ENCODE measurements at regions not wholly inside any gene's neighbourhood (a gene's known extent, or its start where the extent isn't known, plus 50 kb on each side); places are given as distances from the start of the nearest gene placed in this dataset.
"Not testable (repeated sequence)": the region's sequence is repeated elsewhere in the genome, so short reads cannot be mapped to it uniquely, and the experiment has no call there.

DNA sequence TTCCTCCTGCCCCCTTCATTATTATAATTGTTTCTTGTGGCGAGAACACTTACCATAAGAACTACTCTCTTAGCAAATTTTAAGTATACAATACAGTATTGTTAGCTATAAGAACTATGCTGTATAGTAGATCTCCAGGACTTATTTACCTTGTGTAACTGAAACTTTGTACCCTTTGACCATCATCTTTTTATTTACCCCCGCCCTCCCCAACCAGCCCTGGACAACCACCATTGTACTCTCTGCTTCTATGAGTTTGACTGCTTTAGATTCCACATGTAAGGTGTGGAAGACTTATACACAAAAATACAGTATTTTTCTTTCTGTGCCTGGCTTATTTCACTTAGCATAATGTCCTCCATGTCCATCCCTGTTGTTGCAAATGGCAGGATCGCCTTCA lies 161.1 kb downstream of the PHF8 start:
- no peak for DNase-seq

- no peak for DNase-seq
Observed at GRCh38 chrX:53882331-53882730, 161.9 kb downstream of the PHF8 start.

DNA sequence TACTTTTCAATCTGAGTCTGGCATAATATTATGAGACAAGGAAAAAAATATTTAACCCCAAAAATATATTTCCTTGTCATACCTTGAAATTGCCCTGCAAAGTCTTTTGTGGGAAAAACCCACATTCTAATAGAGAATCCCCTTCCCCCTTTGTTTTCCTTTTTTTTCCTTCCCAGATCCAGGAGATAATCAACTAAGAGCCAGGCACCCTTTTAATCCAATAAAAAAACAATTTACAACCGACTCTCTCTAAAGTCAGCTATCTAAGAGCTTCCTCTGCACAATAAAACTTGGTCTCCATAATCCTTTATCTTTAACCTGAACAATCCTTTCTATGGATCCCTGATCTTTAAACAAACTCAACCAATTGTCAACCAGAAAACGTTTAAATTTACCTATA lies 163.5 kb downstream of the PHF8 start:
- not testable (repeated sequence) for DNase-seq

- DNase-seq = no peak
Observed at GRCh38 chrX:53859890-53860289, 173.4 kb upstream of the HUWE1 start.

DNA sequence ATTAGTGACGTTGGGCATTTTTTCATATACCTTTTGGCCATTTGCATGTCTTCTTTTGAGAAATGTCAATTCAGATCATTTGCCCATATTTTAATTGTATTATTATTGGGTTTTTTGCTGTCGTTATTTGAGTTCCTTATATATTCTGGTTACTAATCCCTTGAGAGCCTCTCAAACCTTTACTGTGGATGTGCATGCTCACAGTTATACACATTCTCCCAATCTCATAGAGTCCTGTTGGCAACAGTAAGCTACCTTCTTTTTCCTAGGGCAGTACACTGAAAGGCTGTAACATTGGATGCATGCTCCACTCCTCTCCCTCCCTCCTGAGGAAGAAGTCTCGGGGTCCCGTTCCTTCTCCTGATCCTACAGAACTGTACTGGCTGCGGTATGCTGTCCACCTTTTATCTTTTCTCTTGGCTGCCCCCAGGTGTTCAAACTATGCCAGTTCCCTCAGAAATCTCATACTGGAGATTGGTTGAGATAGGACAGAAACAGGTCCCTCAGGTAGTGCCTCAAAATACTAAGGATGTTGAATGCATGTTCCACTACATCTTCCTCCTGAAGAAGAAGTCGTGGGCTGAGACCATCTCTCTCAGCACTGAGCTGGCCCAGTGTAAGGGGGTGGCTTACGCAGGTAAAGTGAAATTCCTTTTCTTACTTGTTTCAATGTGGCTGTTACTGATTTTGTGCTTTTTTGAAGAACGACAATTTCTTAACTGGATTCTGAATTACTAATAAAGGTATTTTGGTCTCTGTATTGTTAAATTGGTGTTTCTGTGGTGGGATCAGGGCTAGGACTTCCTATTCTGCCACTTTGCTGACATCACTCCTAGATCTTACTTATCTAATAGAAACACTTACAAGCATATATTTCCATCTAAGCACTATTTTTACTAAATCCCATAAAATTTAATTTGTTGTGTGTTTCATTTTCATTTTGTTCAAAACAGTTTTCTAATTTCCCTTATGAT lies 145.4 kb upstream of the HUWE1 start:
- DNase-seq = peak; percentile 66

- no peak for DNase-seq
Observed at GRCh38 chrX:53824686-53825085, 138.2 kb upstream of the HUWE1 start.

GRCh38 chrX:53818115-53818514 lies 131.6 kb upstream of the HUWE1 start:
- DNase-seq = not testable (repeated sequence)

- DNase-seq = no peak
Observed at GRCh38 chrX:53817548-53817947, 131.0 kb upstream of the HUWE1 start.

GRCh38 chrX:53813670-53814440 lies 127.3 kb upstream of the HUWE1 start:
- DNase-seq = no peak

DNA sequence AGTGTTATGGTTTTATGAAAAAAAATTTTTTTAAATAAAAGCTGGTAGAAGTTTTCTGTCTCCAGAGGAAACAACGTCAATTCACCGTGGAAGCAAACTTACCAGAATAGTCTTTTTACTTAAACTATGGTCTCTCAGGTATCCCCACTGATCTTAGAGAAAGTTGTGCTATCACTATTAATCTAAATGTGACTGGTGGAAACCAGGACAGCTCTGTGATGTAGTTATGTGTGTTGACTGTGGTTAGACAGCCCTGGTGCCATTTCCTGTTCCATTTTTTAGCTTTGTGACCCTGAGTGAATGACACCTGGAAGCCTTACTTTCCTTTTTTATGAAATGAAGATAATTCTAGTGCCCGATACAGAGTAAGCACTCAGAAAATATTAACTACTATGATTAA lies 111.8 kb upstream of the HUWE1 start:
- DNase-seq = peak; percentile 3

- DNase-seq = no peak
Observed at GRCh38 chrX:53795576-53795975, 109.1 kb upstream of the HUWE1 start.

GRCh38 chrX:53794181-53794580 lies 107.7 kb upstream of the HUWE1 start:
- no peak for DNase-seq

DNA sequence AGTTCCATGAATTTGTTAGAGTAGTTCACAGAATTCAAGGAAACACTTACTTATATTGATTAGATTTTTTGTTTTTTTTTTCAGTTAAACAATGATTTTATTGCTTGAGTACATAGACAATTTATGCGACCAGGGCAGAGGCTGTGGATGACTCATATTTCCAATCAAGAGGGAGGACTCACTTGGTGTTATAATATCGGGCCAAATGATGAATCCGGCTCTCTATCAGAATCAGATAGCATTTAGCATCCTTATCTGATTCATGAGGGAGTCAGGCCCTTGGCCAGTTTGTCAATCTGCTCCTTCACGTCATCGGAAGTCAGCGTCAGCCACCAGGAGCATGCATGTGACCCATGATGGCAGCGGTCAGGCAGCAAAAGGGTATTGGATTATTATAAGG lies 82.3 kb upstream of the HUWE1 start:
- DNase-seq = no peak

- DNase-seq = no peak
Observed at GRCh38 chrX:53768451-53768850, 81.9 kb upstream of the HUWE1 start.

DNA sequence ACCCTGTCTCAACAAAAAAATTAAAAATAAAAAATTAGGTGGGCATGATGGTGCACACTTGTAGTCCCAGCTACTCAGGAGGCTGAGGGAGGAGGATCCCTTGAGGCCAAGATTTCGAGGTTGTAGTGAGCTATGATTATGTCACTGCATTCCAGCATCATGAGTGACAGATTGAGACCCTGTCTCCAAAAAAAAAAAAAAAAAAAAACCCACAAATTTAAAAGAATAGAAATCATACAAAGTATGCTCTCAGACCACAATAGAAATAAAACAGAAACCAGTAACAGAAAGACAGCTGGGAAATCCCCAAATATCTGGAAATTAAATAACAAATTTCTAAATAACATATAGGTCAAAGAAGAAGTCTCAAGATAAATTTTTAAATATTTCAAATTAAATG lies 81.0 kb upstream of the HUWE1 start:
- DNase-seq = no peak

- DNase-seq = not testable (repeated sequence)
Observed at GRCh38 chrX:53757181-53757580, 70.7 kb upstream of the HUWE1 start.

- no peak for DNase-seq
Observed at GRCh38 chrX:53746718-53747117, 60.2 kb upstream of the HUWE1 start.

DNA sequence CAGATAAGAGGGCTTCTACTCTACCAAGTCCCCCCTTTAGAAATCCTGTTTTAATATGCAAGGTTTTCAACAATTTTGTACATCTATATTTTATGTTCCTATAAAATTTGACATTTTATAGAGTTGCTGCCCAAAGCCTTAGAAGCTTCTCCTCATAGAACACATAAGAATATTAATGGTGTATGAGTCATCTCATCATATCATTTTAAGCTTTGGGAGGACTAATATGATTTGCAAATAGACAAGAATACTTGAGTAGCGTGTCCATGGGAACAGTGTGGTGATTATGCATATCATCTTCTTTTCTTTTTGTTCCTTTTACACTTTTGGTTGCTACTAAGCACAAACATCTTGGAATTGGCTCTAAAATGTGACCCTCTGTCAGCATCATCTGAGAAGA lies 56.7 kb upstream of the HUWE1 start:
- no peak for DNase-seq

DNA sequence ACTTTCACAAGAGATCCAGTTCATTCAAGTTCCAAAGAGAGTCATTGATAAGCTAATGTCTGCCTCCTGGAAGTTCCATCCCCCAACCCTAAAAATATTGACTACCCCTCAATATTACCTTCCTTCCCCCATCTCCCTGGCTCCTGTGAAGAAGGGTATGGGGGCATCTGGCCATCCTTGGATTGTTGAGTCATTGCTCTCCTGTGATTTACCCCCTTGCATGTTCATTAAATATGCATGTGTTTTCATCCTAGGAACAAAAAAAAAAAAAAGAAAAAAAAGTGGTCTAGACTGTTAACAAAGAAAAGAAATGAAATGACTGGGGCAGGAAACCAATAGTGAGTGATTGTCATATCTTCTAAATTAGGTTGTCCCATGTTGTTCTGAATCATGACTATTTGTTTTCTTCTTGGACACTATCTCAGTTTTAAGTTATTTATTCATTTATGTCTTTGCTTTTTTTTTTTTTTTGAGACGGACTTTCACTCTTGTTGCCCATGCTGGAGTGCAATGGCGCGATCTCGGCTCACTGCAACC lies 51.9 kb upstream of the HUWE1 start:
- DNase-seq = no peak

All from CD4-positive, alpha-beta T cell treated with Interleukin-17A for 1 hour (primary cell).